H9 (cell line): ENCODE measurements at regions not wholly inside any gene's neighbourhood (a gene's known extent, or its start where the extent isn't known, plus 50 kb on each side); places are given as distances from the start of the nearest gene placed in this dataset.

ENCODE experiments used
- DNase-seq: peaks from one replicate; pipeline ENCODE4 v3.0.0-alpha.2; 2017
- H2AFZ ChIP-seq: one replicate; pipeline ENCODE4 v1.6.1; 2013; ENCODE audit warnings: mild to moderate bottlenecking, low read length, control low read depth, moderate library complexity
- H2AK5ac ChIP-seq: 2 replicates; pipeline ENCODE4 v1.6.1; 2013; ENCODE audit warnings: low read length, control low read depth, mixed read lengths; ENCODE audit not compliant: insufficient read length
- H2BK120ac ChIP-seq: one replicate; pipeline ENCODE4 v1.6.1; 2013; ENCODE audit warnings: low read depth, mild to moderate bottlenecking, low read length, control low read depth, inconsistent platforms; ENCODE audit not compliant: poor library complexity, severe bottlenecking
- H2BK12ac ChIP-seq: 2 replicates; pipeline ENCODE4 v1.6.1; 2013; ENCODE audit warnings: low read length, control low read depth, mixed read lengths, low read depth; ENCODE audit not compliant: insufficient read length
- H2BK15ac ChIP-seq: 2 replicates; pipeline ENCODE4 v1.6.1; 2013; ENCODE audit warnings: low read depth, low read length, control low read depth
- H2BK20ac ChIP-seq: one replicate; pipeline ENCODE4 v1.6.1; 2013; ENCODE audit warnings: low read depth, mild to moderate bottlenecking, low read length, control low read depth, inconsistent platforms; ENCODE audit not compliant: poor library complexity, severe bottlenecking
- H2BK5ac ChIP-seq: 2 replicates; pipeline ENCODE4 v1.6.1; 2013; ENCODE audit warnings: low read length, control low read depth, mixed read lengths; ENCODE audit not compliant: insufficient read length
- H3K14ac ChIP-seq: 2 replicates; pipeline ENCODE4 v1.6.1; 2013; ENCODE audit warnings: low read length, control low read depth; ENCODE audit not compliant: insufficient read depth
- H3K18ac ChIP-seq: 2 replicates; pipeline ENCODE4 v1.6.1; 2013; ENCODE audit warnings: low read depth, mild to moderate bottlenecking, mixed read lengths, low read length, control low read depth; ENCODE audit not compliant: insufficient read length
- H3K23ac ChIP-seq: 2 replicates; pipeline ENCODE4 v1.6.1; 2013; ENCODE audit warnings: low read length, control low read depth, mixed read lengths, low read depth; ENCODE audit not compliant: insufficient read length
- H3K23me2 ChIP-seq: 2 replicates; pipeline ENCODE4 v1.6.1; 2013; ENCODE audit warnings: low read depth, mild to moderate bottlenecking, mixed read lengths, low read length, control low read depth; ENCODE audit not compliant: insufficient read length, poor library complexity, severe bottlenecking
- H3K27ac ChIP-seq: 2 replicates; pipeline ENCODE4 v1.5.1; 2013; ENCODE audit warnings: low read length, control low read depth, mixed read lengths, low read depth; ENCODE audit not compliant: insufficient read length
- H3K27me3 ChIP-seq: 2 replicates; pipeline ENCODE4 v1.6.1; 2013; ENCODE audit warnings: low read length, control low read depth, inconsistent platforms; ENCODE audit not compliant: insufficient read depth
- H3K4ac ChIP-seq: 2 replicates; pipeline ENCODE4 v1.6.1; 2013; ENCODE audit warnings: low read depth, mild to moderate bottlenecking, control low read depth, inconsistent platforms, low read length, moderate library complexity
- H3K4me1 ChIP-seq: 2 replicates; pipeline ENCODE4 v1.6.1; 2013; ENCODE audit warnings: low read length, control low read depth, inconsistent platforms; ENCODE audit not compliant: insufficient read depth
- H3K4me2 ChIP-seq: 2 replicates; pipeline ENCODE4 v1.6.1; 2013; ENCODE audit warnings: low read length, control low read depth, mixed read lengths; ENCODE audit not compliant: insufficient read length, insufficient read depth
- H3K56ac ChIP-seq: 2 replicates; pipeline ENCODE4 v1.6.1; 2013; ENCODE audit warnings: low read depth, mild to moderate bottlenecking, mixed read lengths, low read length, control low read depth; ENCODE audit not compliant: insufficient read length
- H3K79me1 ChIP-seq: 2 replicates; pipeline ENCODE4 v1.6.1; 2013; ENCODE audit warnings: low read depth, mild to moderate bottlenecking, moderate library complexity, low read length, control low read depth, inconsistent platforms; ENCODE audit not compliant: insufficient read depth, poor library complexity, severe bottlenecking
- H3K79me2 ChIP-seq: 2 replicates; pipeline ENCODE4 v1.6.1; 2013; ENCODE audit warnings: low read length, control low read depth, inconsistent platforms; ENCODE audit not compliant: insufficient read depth
- H3K9ac ChIP-seq: 2 replicates; pipeline ENCODE4 v1.6.1; 2013; ENCODE audit warnings: low read length, control low read depth, mixed read lengths; ENCODE audit not compliant: insufficient read length; ENCODE audit errors: extremely low read depth
- H3K9me3 ChIP-seq: one replicate; pipeline ENCODE4 v1.6.1; 2013; ENCODE audit warnings: low read depth, low read length, inconsistent platforms; ENCODE audit not compliant: control insufficient read depth
- H3T11ph ChIP-seq: one replicate; pipeline ENCODE4 v1.6.1; 2013; ENCODE audit warnings: mild to moderate bottlenecking, low read length, control low read depth, inconsistent platforms
- H4K20me1 ChIP-seq: one replicate; pipeline ENCODE4 v1.6.1; 2013; ENCODE audit not compliant: control insufficient read depth, insufficient read length, insufficient read depth
- H4K5ac ChIP-seq: 2 replicates; pipeline ENCODE4 v1.6.1; 2013; ENCODE audit warnings: low read depth, mild to moderate bottlenecking, mixed read lengths, low read length, control low read depth; ENCODE audit not compliant: insufficient read length
- H4K8ac ChIP-seq: replicated peaks from 2 replicates; pipeline ENCODE4 v1.6.1; 2013; ENCODE audit warnings: low read length, control low read depth, mixed read lengths, low read depth; ENCODE audit not compliant: insufficient read length
- H4K91ac ChIP-seq: 2 replicates; pipeline ENCODE4 v1.6.1; 2013; ENCODE audit warnings: low read depth, mild to moderate bottlenecking, moderate library complexity, mixed read lengths, low read length, control low read depth; ENCODE audit not compliant: insufficient read length
- H3K27ac Mint-ChIP-seq, 3 experiments: 2 replicates in 2 of 3; 3 replicates in 1 of 3; pipeline ENCODE4 v1.8.0; 2020 to 2021; ENCODE audit warnings: mixed read lengths in 3 of 3, mild to moderate bottlenecking in 1 of 3, moderate library complexity in 1 of 3
- H3K27me3 Mint-ChIP-seq: 2 replicates; pipeline ENCODE4 v1.8.0; 2021; ENCODE audit warnings: low read depth, mild to moderate bottlenecking, moderate library complexity, mixed read lengths
- H3K36me3 Mint-ChIP-seq, 3 experiments: 2 replicates in 2 of 3; 3 replicates in 1 of 3; pipeline ENCODE4 v1.8.0; 2020 to 2021; ENCODE audit warnings: low read depth in 3 of 3, mixed read lengths in 3 of 3; ENCODE audit not compliant: insufficient read depth in 1 of 3
- H3K4me1 Mint-ChIP-seq, 2 experiments: 2 replicates each; pipeline ENCODE4 v1.8.0; 2020; ENCODE audit warnings: mixed read lengths in 2 of 2
- H3K4me3 Mint-ChIP-seq, 2 experiments: 2 replicates in 1 of 2; 3 replicates in 1 of 2; pipeline ENCODE4 v1.8.0; 2020 to 2021; ENCODE audit warnings: mild to moderate bottlenecking in 2 of 2, mixed read lengths in 2 of 2, moderate library complexity in 1 of 2
- H3K9me3 Mint-ChIP-seq, 2 experiments: 2 replicates in 1 of 2; 3 replicates in 1 of 2; pipeline ENCODE4 v1.8.0; 2020; ENCODE audit warnings: mild to moderate bottlenecking in 2 of 2, mixed read lengths in 2 of 2, moderate library complexity in 1 of 2
- WGBS: extraction: QIAGEN DNeasy Blood & Tissue Kit; methylation state at CpG from one replicate; pipeline ENCODE4 v1.1.7; 2013; ENCODE audit warnings: missing lambda C conversion rate, low lambda C conversion rate, mixed read lengths; ENCODE audit not compliant: insufficient read length; ENCODE audit errors: extremely low coverage; 5-methylcytosine and 5-hydroxymethylcytosine counted together
- TF ChIP-seq, protein P1 (sequence below): fragments of 200-600 bp; sonication (generic); conservative IDR thresholded peaks from 3 replicates; pipeline ENCODE4 v1.8.0; 2021; ENCODE audit warnings: antibody characterized with exemption, mild to moderate bottlenecking

DNA sequence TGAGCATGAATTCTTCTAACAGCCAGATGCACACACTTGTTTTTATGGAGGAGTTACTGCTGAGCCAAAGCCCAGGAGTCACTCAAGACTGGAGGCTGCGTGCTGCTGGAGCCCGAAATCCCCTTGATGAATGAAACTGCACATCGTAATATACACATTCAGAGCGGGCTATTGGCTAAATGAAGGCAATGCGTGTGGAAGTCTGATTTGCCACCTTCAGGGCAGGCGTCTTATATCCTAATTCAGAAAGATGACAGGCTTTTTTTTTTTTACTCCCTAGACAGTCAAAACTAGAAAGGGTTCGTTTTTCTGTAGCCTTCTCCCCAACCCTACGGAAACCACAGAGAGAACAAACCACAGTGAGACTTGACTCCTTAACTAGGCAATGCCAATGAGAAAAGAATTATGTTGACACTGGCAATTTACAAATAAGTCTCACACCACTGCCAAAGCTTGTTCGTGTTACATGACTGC, 227.2 kb upstream of the KLF14 start:
- Histone ChIP-seq H3K18ac (no peak overlapping the region), H3K27me3 (no peaks in the 10 kb centered on the region), H2BK12ac (no peak overlapping the region), H3K9me3 (no peaks in the 10 kb centered on the region), H4K91ac (no peak overlapping the region), H2AK5ac (no peak overlapping the region), H2BK20ac (no peak overlapping the region), H3K23me2 (no peaks in the 10 kb centered on the region), H4K8ac (no peak overlapping the region), H3K4ac (no peak overlapping the region), H4K5ac (no peak overlapping the region), H3K23ac (no peak overlapping the region), H3K4me2 (no peak overlapping the region), H2BK15ac (no peak overlapping the region), H2BK120ac (no peak overlapping the region), H3T11ph (no peak overlapping the region), H3K56ac (no peak overlapping the region), H2AFZ (no peak overlapping the region), H3K79me2 (no peaks in the 10 kb centered on the region), H3K4me1 (0 out of 2 replicates have a peak, but pooled peaks cover 5% of the 10 kb centered on the region), H4K20me1 (no peaks in the 10 kb centered on the region), H3K27ac (no peak overlapping the region), H3K9ac (no peak overlapping the region), H3K14ac (no peak overlapping the region), H2BK5ac (no peak overlapping the region), H3K79me1 (no peaks in the 10 kb centered on the region)
- peak overlapping the region in 1 of 3 experiments; percentile 9; a peak in 1 of 7 replicates for H3K27ac Mint-ChIP-seq
- WGBS, result no CpG with 5 or more reads among the region's 9 CpGs
- no peak overlapping the region for H3K4me3 Mint-ChIP-seq
- peaks cover 6 to 7% of the 10 kb centered on the region in 2 experiments; a peak in 2 of 4 replicates for H3K4me1 Mint-ChIP-seq
- H3K9me3 Mint-ChIP-seq, result peaks cover 5 to 7% of the 10 kb centered on the region in 2 experiments; a peak in 4 of 5 replicates
- peaks cover 6 to 17% (median 16%) of the 10 kb centered on the region in 3 experiments; a peak in 6 of 7 replicates for H3K36me3 Mint-ChIP-seq
- TF ChIP-seq, protein P1, sequence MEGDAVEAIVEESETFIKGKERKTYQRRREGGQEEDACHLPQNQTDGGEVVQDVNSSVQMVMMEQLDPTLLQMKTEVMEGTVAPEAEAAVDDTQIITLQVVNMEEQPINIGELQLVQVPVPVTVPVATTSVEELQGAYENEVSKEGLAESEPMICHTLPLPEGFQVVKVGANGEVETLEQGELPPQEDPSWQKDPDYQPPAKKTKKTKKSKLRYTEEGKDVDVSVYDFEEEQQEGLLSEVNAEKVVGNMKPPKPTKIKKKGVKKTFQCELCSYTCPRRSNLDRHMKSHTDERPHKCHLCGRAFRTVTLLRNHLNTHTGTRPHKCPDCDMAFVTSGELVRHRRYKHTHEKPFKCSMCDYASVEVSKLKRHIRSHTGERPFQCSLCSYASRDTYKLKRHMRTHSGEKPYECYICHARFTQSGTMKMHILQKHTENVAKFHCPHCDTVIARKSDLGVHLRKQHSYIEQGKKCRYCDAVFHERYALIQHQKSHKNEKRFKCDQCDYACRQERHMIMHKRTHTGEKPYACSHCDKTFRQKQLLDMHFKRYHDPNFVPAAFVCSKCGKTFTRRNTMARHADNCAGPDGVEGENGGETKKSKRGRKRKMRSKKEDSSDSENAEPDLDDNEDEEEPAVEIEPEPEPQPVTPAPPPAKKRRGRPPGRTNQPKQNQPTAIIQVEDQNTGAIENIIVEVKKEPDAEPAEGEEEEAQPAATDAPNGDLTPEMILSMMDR, result no peak
- no peaks in the 10 kb centered on the region for H3K27me3 Mint-ChIP-seq
- no peak for DNase-seq
